RPMI8226 (cell line): ENCODE measurements at regions not wholly inside any gene's neighbourhood (a gene's known extent, or its start where the extent isn't known, plus 50 kb on each side); places are given as distances from the start of the nearest gene placed in this dataset.

Experiments
- DNase-seq: peaks from one replicate; pipeline ENCODE4 v3.0.0-alpha.2; 2015

- DNase-seq: no peak
Observed at GRCh38 chr1:36536727-36537126, 54.0 kb upstream of the CSF3R start.

- no peak for DNase-seq
Observed at GRCh38 chr1:36534711-36535412, 52.1 kb upstream of the CSF3R start.

GRCh38 chr1:36533897-36534296, 51.2 kb upstream of the CSF3R start:
- DNase-seq: no peak

GRCh38 chr1:36532810-36533401, 50.2 kb upstream of the CSF3R start:
- DNase-seq: no peak
